ENCODE measurements at regions not wholly inside any gene's neighbourhood (a gene's known extent, or its start where the extent isn't known, plus 50 kb on each side); places are given as distances from the start of the nearest gene placed in this dataset.

DNA sequence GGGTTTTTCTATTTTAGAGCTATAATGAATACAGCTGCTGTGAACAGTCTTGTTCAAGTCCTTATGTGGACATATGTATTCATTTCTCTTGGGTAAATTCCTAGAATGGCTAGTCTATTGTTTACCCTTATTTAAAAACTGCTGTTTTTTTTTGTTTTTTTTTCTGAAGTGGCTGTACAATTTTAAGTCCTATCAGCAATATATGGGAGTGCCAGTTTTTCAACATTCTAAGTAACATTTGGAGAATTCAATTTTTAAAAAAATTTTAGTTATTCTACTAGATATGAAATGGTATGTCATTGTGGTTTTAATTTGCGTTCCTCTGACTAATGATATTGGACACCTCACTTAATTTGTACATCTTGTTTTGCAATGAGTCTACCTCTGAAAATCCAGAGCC, 349.7 kb downstream of the SATB2 start:
- no peak for DNase-seq (ENCODE audit: extremely low spot score)
- ChIA-PET CTCF (interaction anchor here (1.4 kb wide), 1 partner anchor 11 kb away, joined by 3 read pairs; no protein-coding TSS in a partner anchor), POLR2A (no interaction called here)
- no peak for TF ChIP-seq CTCF (IDR thresholded peaks at IDR 0.05; ENCODE audit: control extremely low read depth, extremely low read depth, low read depth, missing control alignments)

- ChIA-PET POLR2A (no interaction called here), CTCF (no interaction called here)
- TF ChIP-seq CTCF (IDR thresholded peaks at IDR 0.05; ENCODE audit: control extremely low read depth, extremely low read depth, low read depth, missing control alignments), result no peak
- no peak for DNase-seq (ENCODE audit: extremely low spot score)
These were observed 351.9 kb downstream of the SATB2 start for GRCh38 chr2:199105826-199106225.

DNA sequence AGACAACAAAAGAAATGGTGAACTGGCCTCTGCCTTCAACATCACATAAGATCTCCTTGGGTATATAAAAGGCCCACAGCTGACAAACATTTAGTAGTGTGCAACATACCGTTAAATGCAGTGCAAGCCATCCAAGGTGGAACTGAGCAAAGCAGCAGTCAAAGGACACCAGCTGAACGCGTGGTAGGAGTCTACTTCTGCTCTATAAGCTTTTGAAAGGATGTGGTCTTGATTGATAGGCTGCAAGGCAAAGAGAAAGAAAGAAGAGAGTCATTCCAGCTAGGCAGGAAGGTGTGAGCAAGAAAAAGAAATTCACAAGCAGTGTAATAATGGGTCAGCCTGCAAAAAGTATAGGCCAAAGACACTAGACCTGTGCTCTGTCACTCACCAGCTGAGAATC, 356.3 kb downstream of the SATB2 start:
- no peak for TF ChIP-seq CTCF (IDR thresholded peaks at IDR 0.05; ENCODE audit: control extremely low read depth, extremely low read depth, low read depth, missing control alignments)
- CTCF ChIA-PET, result interaction anchor here (0.9 kb wide), 1 partner anchor 309 kb away, joined by 3 read pairs; no protein-coding TSS in a partner anchor
- no peak for DNase-seq (ENCODE audit: extremely low spot score)
- POLR2A ChIA-PET, result no interaction called here

- no peak for DNase-seq (ENCODE audit: extremely low spot score)
These were observed 357.2 kb downstream of the SATB2 start for GRCh38 chr2:199100326-199101110.

GRCh38 chr2:199092419-199092818, 365.3 kb downstream of the SATB2 start:
- TF ChIP-seq CTCF (IDR thresholded peaks at IDR 0.05; ENCODE audit: control extremely low read depth, extremely low read depth, low read depth, missing control alignments), result no peak
- DNase-seq (ENCODE audit: extremely low spot score), result no peak
- POLR2A ChIA-PET, result no interaction called here
- CTCF ChIA-PET, result no interaction called here

More at GRCh38 chr2:199100326-199101110, 357.2 kb downstream of the SATB2 start:
- ChIA-PET CTCF (no interaction called here), POLR2A (no interaction called here)
- no peak for TF ChIP-seq CTCF (IDR thresholded peaks at IDR 0.05; ENCODE audit: control extremely low read depth, extremely low read depth, low read depth, missing control alignments)

GRCh38 chr2:199085261-199085660, 372.5 kb downstream of the SATB2 start:
- TF ChIP-seq CTCF (IDR thresholded peaks at IDR 0.05; ENCODE audit: control extremely low read depth, extremely low read depth, low read depth, missing control alignments), result no peak
- ChIA-PET POLR2A (no interaction called here), CTCF (no interaction called here)
- no peak for DNase-seq (ENCODE audit: extremely low spot score)

Data from GM10248 (cell line).